Natural killer cell (primary cell): ENCODE measurements at regions not wholly inside any gene's neighbourhood (a gene's known extent, or its start where the extent isn't known, plus 50 kb on each side); places are given as distances from the start of the nearest gene placed in this dataset.

Source experiments
- ATAC-seq, 3 donors: fragments of 150-1000 bp in 2 of 3; fragments of 200-7000 bp in 1 of 3; cut with Tn5 transposase; 1 replicate in 1 of 3; 2 replicates in 2 of 3; pipeline ENCODE4 v1.10.0; 2021; ENCODE audit warnings: mild to moderate bottlenecking in 2 of 3, moderate library complexity in 2 of 3
- DNase-seq, 2 donors: peaks; one replicate each; pipeline versions ENCODE4 v3.0.0 to v3.0.0-alpha.2; 2013 to 2021; ENCODE audit warnings: mixed read lengths in 1 of 2
- H3K27ac ChIP-seq: one replicate; pipeline ENCODE4 v1.5.1; 2013; ENCODE audit warnings: mild to moderate bottlenecking, low read length
- H3K27me3 ChIP-seq: one replicate; pipeline ENCODE4 v1.6.1; 2013; ENCODE audit warnings: low read length; ENCODE audit not compliant: control insufficient read depth, insufficient read depth
- H3K36me3 ChIP-seq: one replicate; pipeline ENCODE4 v1.6.1; 2013; ENCODE audit warnings: low read length; ENCODE audit not compliant: control insufficient read depth, insufficient read depth
- H3K4me1 ChIP-seq: one replicate; pipeline ENCODE4 v1.6.1; 2013; ENCODE audit warnings: low read length; ENCODE audit not compliant: control insufficient read depth, insufficient read depth
- H3K4me3 ChIP-seq: one replicate; pipeline ENCODE4 v1.5.1; 2013; ENCODE audit warnings: low read length
- H3K9me3 ChIP-seq: one replicate; pipeline ENCODE4 v1.6.1; 2013; ENCODE audit warnings: low read length; ENCODE audit not compliant: control insufficient read depth, insufficient read depth
- H3K27ac Mint-ChIP-seq, 2 donors: one replicate each; pipeline ENCODE4 v1.8.0; 2022; ENCODE audit warnings: mild to moderate bottlenecking in 2 of 2, mixed read lengths in 2 of 2, moderate library complexity in 1 of 2
- H3K27me3 Mint-ChIP-seq, 2 donors: one replicate each; pipeline ENCODE4 v1.8.0; 2022; ENCODE audit warnings: low read depth in 2 of 2, mixed read lengths in 2 of 2
- H3K36me3 Mint-ChIP-seq: one replicate; pipeline ENCODE4 v1.8.0; 2022; ENCODE audit warnings: mixed read lengths
- H3K4me1 Mint-ChIP-seq, 2 donors: one replicate each; pipeline ENCODE4 v1.8.0; 2022; ENCODE audit warnings: mixed read lengths in 2 of 2
- H3K4me3 Mint-ChIP-seq: one replicate; pipeline ENCODE4 v1.8.0; 2022; ENCODE audit warnings: mild to moderate bottlenecking, moderate library complexity, mixed read lengths
- H3K9me3 Mint-ChIP-seq, 2 donors: one replicate each; pipeline ENCODE4 v1.8.0; 2022; ENCODE audit warnings: mixed read lengths in 2 of 2
- CTCF ChIP-seq: fragments of 200-600 bp; IDR thresholded peaks from one replicate; pipeline ENCODE4 v1.8.0; 2022; ENCODE audit warnings: antibody characterized with exemption
- WGBS: methylation state at CpG from one replicate; pipeline ENCODE4 v1.1.7; 2013; ENCODE audit warnings: missing lambda C conversion rate; ENCODE audit not compliant: insufficient coverage; 5-methylcytosine and 5-hydroxymethylcytosine counted together
- intact Hi-C: fragments of 100-400 bp; cut with micrococcal nuclease; formaldehyde crosslinking; loops from one replicate; pipeline ENCODE4 v1.14.2; 2022

DNA sequence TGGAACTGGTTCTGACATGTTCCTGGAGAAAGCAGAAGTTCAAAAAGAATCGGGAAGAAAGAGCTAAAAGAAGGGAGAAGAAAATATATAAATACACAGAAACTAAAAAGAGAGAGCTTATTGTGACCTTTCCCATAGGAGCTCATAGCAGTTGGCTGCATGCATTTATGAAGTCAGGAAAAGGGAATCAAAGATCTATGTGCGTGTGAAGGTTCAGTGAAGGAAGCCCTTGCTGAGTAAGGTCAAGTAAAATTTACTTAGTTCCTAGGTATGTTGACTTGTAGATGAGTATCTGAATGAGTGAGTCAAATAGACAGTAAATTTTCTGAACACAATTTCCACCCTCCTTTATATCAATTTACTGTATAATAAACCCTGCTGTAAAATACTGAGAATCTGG lies 632.5 kb downstream of the SLCO4C1 start:
- no peak for TF ChIP-seq CTCF
- no peaks in the 10 kb centered on the region for H3K9me3 Mint-ChIP-seq
- no peak for ATAC-seq
- no peaks in the 10 kb centered on the region for H3K36me3 Mint-ChIP-seq
- no peaks in the 10 kb centered on the region for H3K4me1 ChIP-seq
- WGBS: 79% methylated on average over 1 of the region's 2 CpGs
- H3K36me3 ChIP-seq: no peaks in the 10 kb centered on the region
- no peak overlapping the region for H3K4me3 ChIP-seq
- intact Hi-C loops: no loop called here
- H3K27ac ChIP-seq: no peak overlapping the region
- H3K4me1 Mint-ChIP-seq: no peaks in the 10 kb centered on the region
- no peaks in the 10 kb centered on the region for H3K27me3 ChIP-seq
- no peak overlapping the region for H3K27ac Mint-ChIP-seq
- no peak for DNase-seq
- no peak overlapping the region for H3K4me3 Mint-ChIP-seq
- no peaks in the 10 kb centered on the region for H3K9me3 ChIP-seq
- no peaks in the 10 kb centered on the region for H3K27me3 Mint-ChIP-seq

- H3K9me3 Mint-ChIP-seq: no peaks in the 10 kb centered on the region
- no peaks in the 10 kb centered on the region for H3K9me3 ChIP-seq
Observed at GRCh38 chr5:101662263-101662662, 633.8 kb downstream of the SLCO4C1 start.

GRCh38 chr5:101658433-101658832 lies 637.7 kb downstream of the SLCO4C1 start:
- Mint-ChIP-seq H3K9me3 (peaks cover 4% of the 10 kb centered on the region in 2 donors), H3K4me3 (no peak overlapping the region), H3K4me1 (no peaks in the 10 kb centered on the region), H3K27me3 (no peaks in the 10 kb centered on the region), H3K27ac (no peak overlapping the region), H3K36me3 (no peaks in the 10 kb centered on the region)
- H3K36me3 ChIP-seq: no peaks in the 10 kb centered on the region
- H3K27me3 ChIP-seq: no peaks in the 10 kb centered on the region
- no peak overlapping the region for H3K27ac ChIP-seq
- H3K4me3 ChIP-seq: no peak overlapping the region
- intact Hi-C loops: no loop called here
- H3K9me3 ChIP-seq: no peaks in the 10 kb centered on the region
- H3K4me1 ChIP-seq: no peaks in the 10 kb centered on the region
- DNase-seq (no peak), ATAC-seq (no peak)
- TF ChIP-seq CTCF: no peak
- 75% methylated on average over 7 of the region's 7 CpGs for WGBS

More at GRCh38 chr5:101662263-101662662, 633.8 kb downstream of the SLCO4C1 start:
- no peaks in the 10 kb centered on the region for H3K36me3 Mint-ChIP-seq
- no peak for ATAC-seq
- H3K4me3 Mint-ChIP-seq: no peak overlapping the region
- H3K4me3 ChIP-seq: no peak overlapping the region
- H3K27me3 ChIP-seq: no peaks in the 10 kb centered on the region
- no peak for TF ChIP-seq CTCF
- H3K27ac Mint-ChIP-seq: no peak overlapping the region
- no peak overlapping the region for H3K27ac ChIP-seq
- H3K4me1 Mint-ChIP-seq: no peaks in the 10 kb centered on the region
- H3K36me3 ChIP-seq: no peaks in the 10 kb centered on the region
- no peaks in the 10 kb centered on the region for H3K4me1 ChIP-seq
- H3K27me3 Mint-ChIP-seq: no peaks in the 10 kb centered on the region
- no peak for DNase-seq
- intact Hi-C loops: no loop called here

- Mint-ChIP-seq H3K4me3 (no peak overlapping the region), H3K27me3 (no peaks in the 10 kb centered on the region), H3K9me3 (peaks cover 4% of the 10 kb centered on the region in 2 donors), H3K36me3 (no peaks in the 10 kb centered on the region), H3K27ac (no peak overlapping the region), H3K4me1 (no peaks in the 10 kb centered on the region)
- Histone ChIP-seq H3K27me3 (no peaks in the 10 kb centered on the region), H3K27ac (no peak overlapping the region), H3K36me3 (no peaks in the 10 kb centered on the region), H3K4me3 (no peak overlapping the region), H3K4me1 (no peaks in the 10 kb centered on the region), H3K9me3 (no peaks in the 10 kb centered on the region)
- ATAC-seq: no peak
- 76% methylated on average over 2 of the region's 2 CpGs for WGBS
- TF ChIP-seq CTCF: no peak
- no peak for DNase-seq
- intact Hi-C loops: no loop called here
Observed at GRCh38 chr5:101653996-101654395, 642.1 kb downstream of the SLCO4C1 start.
